ENCODE measurements at regions not wholly inside any gene's neighbourhood (a gene's known extent, or its start where the extent isn't known, plus 50 kb on each side); places are given as distances from the start of the nearest gene placed in this dataset.

DNA sequence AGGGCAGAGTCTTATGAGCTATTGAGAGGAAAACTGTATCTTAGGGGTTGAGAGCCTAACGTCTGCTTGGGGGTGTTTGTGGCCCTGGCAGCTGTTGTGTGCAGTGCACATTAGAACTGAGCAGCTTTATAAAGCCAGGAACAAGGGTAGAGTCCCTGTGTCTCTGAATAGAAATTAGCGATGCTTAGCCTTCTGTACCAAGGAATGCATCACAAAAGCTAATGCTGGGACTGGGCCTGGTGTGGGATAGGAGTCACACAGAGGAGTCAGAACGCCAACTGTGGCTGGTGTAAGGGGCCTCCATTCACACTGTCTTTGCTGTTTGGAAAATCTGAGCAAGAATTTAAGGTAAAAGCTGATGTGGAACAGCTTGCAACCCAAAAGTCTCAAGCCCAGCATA, 283.2 kb downstream of the SOX11 start:
- TF ChIP-seq, protein P1, sequence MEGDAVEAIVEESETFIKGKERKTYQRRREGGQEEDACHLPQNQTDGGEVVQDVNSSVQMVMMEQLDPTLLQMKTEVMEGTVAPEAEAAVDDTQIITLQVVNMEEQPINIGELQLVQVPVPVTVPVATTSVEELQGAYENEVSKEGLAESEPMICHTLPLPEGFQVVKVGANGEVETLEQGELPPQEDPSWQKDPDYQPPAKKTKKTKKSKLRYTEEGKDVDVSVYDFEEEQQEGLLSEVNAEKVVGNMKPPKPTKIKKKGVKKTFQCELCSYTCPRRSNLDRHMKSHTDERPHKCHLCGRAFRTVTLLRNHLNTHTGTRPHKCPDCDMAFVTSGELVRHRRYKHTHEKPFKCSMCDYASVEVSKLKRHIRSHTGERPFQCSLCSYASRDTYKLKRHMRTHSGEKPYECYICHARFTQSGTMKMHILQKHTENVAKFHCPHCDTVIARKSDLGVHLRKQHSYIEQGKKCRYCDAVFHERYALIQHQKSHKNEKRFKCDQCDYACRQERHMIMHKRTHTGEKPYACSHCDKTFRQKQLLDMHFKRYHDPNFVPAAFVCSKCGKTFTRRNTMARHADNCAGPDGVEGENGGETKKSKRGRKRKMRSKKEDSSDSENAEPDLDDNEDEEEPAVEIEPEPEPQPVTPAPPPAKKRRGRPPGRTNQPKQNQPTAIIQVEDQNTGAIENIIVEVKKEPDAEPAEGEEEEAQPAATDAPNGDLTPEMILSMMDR (IDR thresholded peaks at IDR 0.05; ENCODE audit: borderline replicate concordance, extremely low read depth, low read length, poor library complexity, severe bottlenecking): no peak
- TF ChIP-seq EZH2 (IDR thresholded peaks at IDR 0.05; ENCODE audit: borderline replicate concordance, low read depth, low read length, severe bottlenecking): no peak
